Smooth muscle cell (in vitro differentiated cells): ENCODE measurements at regions not wholly inside any gene's neighbourhood (a gene's known extent, or its start where the extent isn't known, plus 50 kb on each side); places are given as distances from the start of the nearest gene placed in this dataset.

Source experiments
- DNase-seq: peaks from one replicate; lab custom pipeline; 2025; ENCODE audit not compliant: unreplicated experiment; lab: John Stamatoyannopoulos, UW
- H2AFZ ChIP-seq: fragments of 200-600 bp; sonication (generic); 2 replicates; pipeline ENCODE4 v1.6.0; 2016; ENCODE audit warnings: antibody characterized with exemption, low read depth, mild to moderate bottlenecking
- H3F3A ChIP-seq: fragments of 200-600 bp; sonication (generic); 2 replicates; pipeline ENCODE4 v1.6.0; 2017; ENCODE audit warnings: antibody characterized with exemption, low read depth
- H3K27ac ChIP-seq: fragments of 200-600 bp; sonication (generic); 2 replicates; pipeline ENCODE4 v1.5.1; 2016; ENCODE audit warnings: low read depth, mild to moderate bottlenecking
- H3K27me3 ChIP-seq: fragments of 200-600 bp; sonication (generic); 2 replicates; pipeline ENCODE4 v1.6.1; 2016; ENCODE audit warnings: low read depth, mild to moderate bottlenecking
- H3K36me3 ChIP-seq: fragments of 200-600 bp; sonication (generic); 2 replicates; pipeline ENCODE4 v1.5.1; 2016; ENCODE audit warnings: low read depth
- H3K4me1 ChIP-seq: fragments of 200-600 bp; sonication (generic); 2 replicates; pipeline ENCODE4 v1.5.1; 2016; ENCODE audit warnings: low read depth
- H3K4me2 ChIP-seq: fragments of 200-600 bp; sonication (generic); 2 replicates; pipeline ENCODE4 v1.6.0; 2016; ENCODE audit warnings: mild to moderate bottlenecking
- H3K4me3 ChIP-seq: fragments of 200-600 bp; sonication (generic); 2 replicates; pipeline ENCODE4 v1.5.1; 2016; ENCODE audit warnings: mild to moderate bottlenecking
- H3K79me2 ChIP-seq: fragments of 200-600 bp; sonication (generic); 2 replicates; pipeline ENCODE4 v1.6.0; 2016; ENCODE audit warnings: low read depth, mild to moderate bottlenecking
- H3K9ac ChIP-seq: fragments of 200-600 bp; sonication (generic); 2 replicates; pipeline ENCODE4 v1.6.0; 2016; ENCODE audit warnings: low read depth
- H3K9me3 ChIP-seq: fragments of 200-600 bp; sonication (generic); replicated peaks from 2 replicates; pipeline ENCODE4 v1.5.1; 2016; ENCODE audit warnings: low read depth
- H4K20me1 ChIP-seq: fragments of 200-600 bp; sonication (generic); 2 replicates; pipeline ENCODE4 v1.6.0; 2016; ENCODE audit warnings: low read depth
- CTCF ChIP-seq: fragments of 200-600 bp; sonication (generic); IDR thresholded peaks from 2 replicates; pipeline ENCODE4 v1.5.1; 2017; ENCODE audit warnings: borderline replicate concordance, mild to moderate bottlenecking, antibody characterized with exemption; ENCODE audit not compliant: insufficient read depth, poor library complexity, severe bottlenecking
- WGBS: methylation state at CpG from one replicate; pipeline ENCODE4 v1.1.7; 2016; ENCODE audit warnings: low lambda C conversion rate; 5-methylcytosine and 5-hydroxymethylcytosine counted together

- Histone ChIP-seq H3F3A (no peaks in the 10 kb centered on the region), H3K4me1 (no peaks in the 10 kb centered on the region), H3K27ac (no peak overlapping the region), H3K36me3 (no peaks in the 10 kb centered on the region), H3K9ac (no peak overlapping the region), H3K79me2 (no peaks in the 10 kb centered on the region), H3K27me3 (peaks cover 7% of the 10 kb centered on the region), H3K9me3 (no peaks in the 10 kb centered on the region), H4K20me1 (no peaks in the 10 kb centered on the region), H3K4me3 (no peak overlapping the region), H3K4me2 (no peak overlapping the region), H2AFZ (no peak overlapping the region)
- no peak for DNase-seq
- TF ChIP-seq CTCF = no peak
- WGBS = 82% methylated on average over 5 of the region's 5 CpGs
Observed at GRCh38 chr16:5361322-5361721, 263.7 kb upstream of the EEF2KMT start.

GRCh38 chr16:5354645-5355044 is 257.1 kb upstream of the EEF2KMT start:
- Histone ChIP-seq H3K9me3 (no peaks in the 10 kb centered on the region), H3K79me2 (no peaks in the 10 kb centered on the region), H4K20me1 (no peaks in the 10 kb centered on the region), H3K27ac (no peak overlapping the region), H3K4me1 (no peaks in the 10 kb centered on the region), H3F3A (no peaks in the 10 kb centered on the region), H3K4me3 (no peak overlapping the region), H2AFZ (no peak overlapping the region), H3K36me3 (no peaks in the 10 kb centered on the region), H3K4me2 (no peak overlapping the region), H3K9ac (no peak overlapping the region), H3K27me3 (no peaks in the 10 kb centered on the region)
- no peak for DNase-seq
- WGBS = 89% methylated on average over 5 of the region's 5 CpGs
- TF ChIP-seq CTCF = no peak

GRCh38 chr16:5349670-5350517 is 252.3 kb upstream of the EEF2KMT start:
- TF ChIP-seq CTCF = no peak
- Histone ChIP-seq H3K9me3 (no peaks in the 10 kb centered on the region), H3K27me3 (no peaks in the 10 kb centered on the region), H3K79me2 (no peaks in the 10 kb centered on the region), H3K9ac (no peak overlapping the region), H3K36me3 (no peaks in the 10 kb centered on the region), H3K4me2 (no peak overlapping the region), H2AFZ (no peak overlapping the region), H4K20me1 (no peaks in the 10 kb centered on the region), H3K4me1 (no peaks in the 10 kb centered on the region), H3F3A (no peaks in the 10 kb centered on the region), H3K27ac (no peak overlapping the region), H3K4me3 (no peak overlapping the region)
- no peak for DNase-seq
- 68% methylated on average over 11 of the region's 11 CpGs for WGBS

GRCh38 chr16:5349101-5349500 is 251.5 kb upstream of the EEF2KMT start:
- Histone ChIP-seq H3F3A (no peaks in the 10 kb centered on the region), H3K79me2 (no peaks in the 10 kb centered on the region), H3K4me2 (no peak overlapping the region), H2AFZ (no peak overlapping the region), H3K27me3 (no peaks in the 10 kb centered on the region), H3K4me1 (no peaks in the 10 kb centered on the region), H4K20me1 (no peaks in the 10 kb centered on the region), H3K27ac (no peak overlapping the region), H3K4me3 (no peak overlapping the region), H3K36me3 (no peaks in the 10 kb centered on the region), H3K9ac (no peak overlapping the region), H3K9me3 (no peaks in the 10 kb centered on the region)
- WGBS = 93% methylated on average over 8 of the region's 8 CpGs
- no peak for DNase-seq
- TF ChIP-seq CTCF = no peak
